GM21737 (cell line): ENCODE measurements at regions not wholly inside any gene's neighbourhood (a gene's known extent, or its start where the extent isn't known, plus 50 kb on each side); places are given as distances from the start of the nearest gene placed in this dataset.

Experiments
- ATAC-seq: cut with Tn5 transposase; IDR thresholded peaks from one replicate; pipeline ENCODE4 v1.9.1; 2021; ENCODE audit warnings: mild to moderate bottlenecking, moderate library complexity; ENCODE audit not compliant: unreplicated experiment

GRCh38 chr1:229024528-229025130 lies 246.3 kb upstream of the RAB4A start:
- no peak for ATAC-seq

- ATAC-seq: no peak
Observed at GRCh38 chr1:229025576-229025975, 245.3 kb upstream of the RAB4A start.

- ATAC-seq: no peak
Observed at GRCh38 chr1:229027158-229027557, 243.8 kb upstream of the RAB4A start.

GRCh38 chr1:229027622-229028182 lies 243.2 kb upstream of the RAB4A start:
- ATAC-seq: no peak

- no peak for ATAC-seq
Observed at GRCh38 chr1:229028544-229028943, 242.4 kb upstream of the RAB4A start.

GRCh38 chr1:229028987-229029878 lies 241.7 kb upstream of the RAB4A start:
- ATAC-seq: no peak

- no peak for ATAC-seq
Observed at GRCh38 chr1:229029879-229030235, 241.1 kb upstream of the RAB4A start.

- ATAC-seq: no peak
Observed at GRCh38 chr1:229030630-229031029, 240.3 kb upstream of the RAB4A start.

GRCh38 chr1:229031061-229031460 lies 239.8 kb upstream of the RAB4A start:
- ATAC-seq: no peak

GRCh38 chr1:229031481-229032341 lies 239.2 kb upstream of the RAB4A start:
- ATAC-seq: no peak

GRCh38 chr1:229032375-229032774 lies 238.5 kb upstream of the RAB4A start:
- no peak for ATAC-seq

GRCh38 chr1:229033480-229033879 lies 237.4 kb upstream of the RAB4A start:
- ATAC-seq: no peak

- ATAC-seq: no peak
Observed at GRCh38 chr1:229034342-229034741, 236.6 kb upstream of the RAB4A start.

GRCh38 chr1:229035054-229035747 lies 235.7 kb upstream of the RAB4A start:
- ATAC-seq: peak; percentile 90

- peak; percentile 16 for ATAC-seq
Observed at GRCh38 chr1:229035748-229036082, 235.2 kb upstream of the RAB4A start.

- ATAC-seq: no peak
Observed at GRCh38 chr1:229037806-229038405, 233.0 kb upstream of the RAB4A start.

GRCh38 chr1:229040630-229041358 lies 230.1 kb upstream of the RAB4A start:
- no peak for ATAC-seq

GRCh38 chr1:229041946-229042345 lies 229.0 kb upstream of the RAB4A start:
- no peak for ATAC-seq

GRCh38 chr1:229042482-229042881 lies 228.4 kb upstream of the RAB4A start:
- ATAC-seq: no peak

GRCh38 chr1:229043115-229043514 lies 227.8 kb upstream of the RAB4A start:
- ATAC-seq: no peak
